ENCODE measurements at regions not wholly inside any gene's neighbourhood (a gene's known extent, or its start where the extent isn't known, plus 50 kb on each side); places are given as distances from the start of the nearest gene placed in this dataset.
A peak's percentile ranks its signal among the peaks of the same experiment; 100 is the strongest.

GRCh38 chr3:132230156-132231000 lies 86.8 kb upstream of the ACP3 start:
- Histone ChIP-seq H3K4me1 (ENCODE audit: control insufficient read depth in 1 of 2, insufficient read depth in 2 of 2, low read length in 2 of 2) (no peaks in the 10 kb centered on the region), H3K4me2 (ENCODE audit: low read length) (no peak overlapping the region), H3K9ac (ENCODE audit: low read length) (no peak overlapping the region), H3K79me2 (ENCODE audit: insufficient read depth, low read length) (no peaks in the 10 kb centered on the region), H3K9me3 (ENCODE audit: control insufficient read depth in 1 of 2, insufficient read depth in 1 of 2, low read depth in 1 of 2, low read length in 2 of 2) (no peaks in the 10 kb centered on the region), H2AFZ (ENCODE audit: low read depth, low read length, poor library complexity, severe bottlenecking) (no peak overlapping the region), H3K27ac (ENCODE audit: low read depth, low read length) (no peak overlapping the region), H3K4me3 (replicated peaks in 1 of 2; ENCODE audit: low read depth in 1 of 2, low read length in 2 of 2) (no peak overlapping the region), H3K9me2 (ENCODE audit: insufficient read depth) (no peaks in the 10 kb centered on the region), H3K36me3 (ENCODE audit: control insufficient read depth in 1 of 2, insufficient read depth in 2 of 2, low read length in 2 of 2) (no peaks in the 10 kb centered on the region), H3K27me3 (ENCODE audit: insufficient read depth, low read length) (no peaks in the 10 kb centered on the region), H4K20me1 (ENCODE audit: insufficient read depth) (no peaks in the 10 kb centered on the region)
- ChIA-PET POLR2A (no interaction called here), RAD21 (ENCODE audit: low non-redundant PET in 1 of 2, low total read pairs in 2 of 2, uncharacterized antibody in 2 of 2, unreplicated experiment in 2 of 2) (no interaction called here), CTCF (interaction anchor here (1.6 kb wide), 1 partner anchor 20 kb away, joined by 4 read pairs; no protein-coding TSS in a partner anchor)
- intact Hi-C loops (cut with micrococcal nuclease): loop anchor here (10.0 kb wide), 1 partner anchor 56 kb away; no protein-coding TSS in a partner anchor
- no TSS peak for BruUV-seq (replicated peaks)
- ATAC-seq (no peak), DNase-seq (ENCODE audit: low read depth, low spot score) (no peak)
- no peak for TF ChIP-seq EGR1 (IDR thresholded peaks at IDR 0.05; ENCODE audit: low read depth)
- no peak for TF ChIP-seq SRF (IDR thresholded peaks at IDR 0.05; ENCODE audit: low read depth)
- TF ChIP-seq ATF3 (IDR thresholded peaks at IDR 0.05): no peak
- TF ChIP-seq POLR2AphosphoS5 (IDR thresholded peaks at IDR 0.05; ENCODE audit: low read depth, low read length): no peak
- TF ChIP-seq POLR2A (IDR thresholded peaks at IDR 0.05; ENCODE audit: borderline replicate concordance, extremely low read depth, insufficient read depth, insufficient read length): no peak

GRCh38 chr3:132231633-132232032 lies 85.6 kb upstream of the ACP3 start:
- Histone ChIP-seq H2AFZ (ENCODE audit: low read depth, low read length, poor library complexity, severe bottlenecking) (no peak overlapping the region), H3K9ac (ENCODE audit: low read length) (no peak overlapping the region), H3K9me2 (ENCODE audit: insufficient read depth) (no peaks in the 10 kb centered on the region), H3K9me3 (ENCODE audit: control insufficient read depth in 1 of 2, insufficient read depth in 1 of 2, low read depth in 1 of 2, low read length in 2 of 2) (no peaks in the 10 kb centered on the region), H4K20me1 (ENCODE audit: insufficient read depth) (no peaks in the 10 kb centered on the region), H3K4me1 (ENCODE audit: control insufficient read depth in 1 of 2, insufficient read depth in 2 of 2, low read length in 2 of 2) (no peaks in the 10 kb centered on the region), H3K36me3 (ENCODE audit: control insufficient read depth in 1 of 2, insufficient read depth in 2 of 2, low read length in 2 of 2) (no peaks in the 10 kb centered on the region), H3K4me3 (replicated peaks in 1 of 2; ENCODE audit: low read depth in 1 of 2, low read length in 2 of 2) (no peak overlapping the region), H3K27me3 (ENCODE audit: insufficient read depth, low read length) (no peaks in the 10 kb centered on the region), H3K4me2 (ENCODE audit: low read length) (peak overlapping the region; percentile 17; the same call in 1 of the 2 replicates), H3K79me2 (ENCODE audit: insufficient read depth, low read length) (no peaks in the 10 kb centered on the region), H3K27ac (ENCODE audit: low read depth, low read length) (no peak overlapping the region)
- ChIA-PET RAD21 (ENCODE audit: low non-redundant PET in 1 of 2, low total read pairs in 2 of 2, uncharacterized antibody in 2 of 2, unreplicated experiment in 2 of 2) (no interaction called here), CTCF (interaction anchor here (1.6 kb wide), 2 partner anchors 21 to 37 kb away, joined by 3 to 4 read pairs; no protein-coding TSS in a partner anchor), POLR2A (no interaction called here)
- DNase-seq (ENCODE audit: low read depth, low spot score) (peak; percentile 22), ATAC-seq (peak; percentile 42; the same call in 1 of the 2 replicates)
- peak; percentile 92 for TF ChIP-seq ATF3 (IDR thresholded peaks at IDR 0.05)
- TF ChIP-seq, protein P1, sequence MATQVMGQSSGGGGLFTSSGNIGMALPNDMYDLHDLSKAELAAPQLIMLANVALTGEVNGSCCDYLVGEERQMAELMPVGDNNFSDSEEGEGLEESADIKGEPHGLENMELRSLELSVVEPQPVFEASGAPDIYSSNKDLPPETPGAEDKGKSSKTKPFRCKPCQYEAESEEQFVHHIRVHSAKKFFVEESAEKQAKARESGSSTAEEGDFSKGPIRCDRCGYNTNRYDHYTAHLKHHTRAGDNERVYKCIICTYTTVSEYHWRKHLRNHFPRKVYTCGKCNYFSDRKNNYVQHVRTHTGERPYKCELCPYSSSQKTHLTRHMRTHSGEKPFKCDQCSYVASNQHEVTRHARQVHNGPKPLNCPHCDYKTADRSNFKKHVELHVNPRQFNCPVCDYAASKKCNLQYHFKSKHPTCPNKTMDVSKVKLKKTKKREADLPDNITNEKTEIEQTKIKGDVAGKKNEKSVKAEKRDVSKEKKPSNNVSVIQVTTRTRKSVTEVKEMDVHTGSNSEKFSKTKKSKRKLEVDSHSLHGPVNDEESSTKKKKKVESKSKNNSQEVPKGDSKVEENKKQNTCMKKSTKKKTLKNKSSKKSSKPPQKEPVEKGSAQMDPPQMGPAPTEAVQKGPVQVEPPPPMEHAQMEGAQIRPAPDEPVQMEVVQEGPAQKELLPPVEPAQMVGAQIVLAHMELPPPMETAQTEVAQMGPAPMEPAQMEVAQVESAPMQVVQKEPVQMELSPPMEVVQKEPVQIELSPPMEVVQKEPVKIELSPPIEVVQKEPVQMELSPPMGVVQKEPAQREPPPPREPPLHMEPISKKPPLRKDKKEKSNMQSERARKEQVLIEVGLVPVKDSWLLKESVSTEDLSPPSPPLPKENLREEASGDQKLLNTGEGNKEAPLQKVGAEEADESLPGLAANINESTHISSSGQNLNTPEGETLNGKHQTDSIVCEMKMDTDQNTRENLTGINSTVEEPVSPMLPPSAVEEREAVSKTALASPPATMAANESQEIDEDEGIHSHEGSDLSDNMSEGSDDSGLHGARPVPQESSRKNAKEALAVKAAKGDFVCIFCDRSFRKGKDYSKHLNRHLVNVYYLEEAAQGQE (IDR thresholded peaks at IDR 0.05; ENCODE audit: low read depth): no peak
- no TSS peak for BruUV-seq (replicated peaks)
- intact Hi-C loops (cut with micrococcal nuclease): loop anchor here (10.0 kb wide), 1 partner anchor 57 kb away; no protein-coding TSS in a partner anchor

Data from HCT116 (cell line).